Endometrial microvascular endothelial cells (primary cell): ENCODE measurements at regions not wholly inside any gene's neighbourhood (a gene's known extent, or its start where the extent isn't known, plus 50 kb on each side); places are given as distances from the start of the nearest gene placed in this dataset.

Source experiments
- in situ Hi-C: cut with HindIII; loops from 2 replicates; pipeline ENCODE4 v1.10.0; 2017; ENCODE audit warnings: low sequenced_read_pairs, low pct_unique_long_range_greater_than_20kb; ENCODE audit errors: inconsistent ontology term

DNA sequence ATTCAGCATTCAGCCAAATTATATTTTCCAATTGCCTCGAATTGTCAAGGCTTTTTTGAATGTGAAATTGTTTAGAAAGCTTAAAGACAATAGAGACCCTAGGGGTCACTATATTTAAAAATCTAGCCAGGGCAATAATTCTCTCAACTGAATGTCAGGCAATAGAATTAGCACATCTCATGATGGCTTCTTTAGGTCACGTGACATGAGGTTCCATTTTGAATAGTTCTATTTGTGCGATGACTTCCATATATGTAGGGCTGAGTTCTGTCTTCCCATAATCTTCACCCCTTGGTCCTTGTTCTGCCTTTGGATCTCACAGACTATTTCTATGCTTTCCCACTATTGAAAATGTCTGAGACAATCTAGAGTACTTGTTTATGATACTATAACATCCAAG, 527.7 kb upstream of the KIRREL3 start:
- in situ Hi-C loops: no loop called here

DNA sequence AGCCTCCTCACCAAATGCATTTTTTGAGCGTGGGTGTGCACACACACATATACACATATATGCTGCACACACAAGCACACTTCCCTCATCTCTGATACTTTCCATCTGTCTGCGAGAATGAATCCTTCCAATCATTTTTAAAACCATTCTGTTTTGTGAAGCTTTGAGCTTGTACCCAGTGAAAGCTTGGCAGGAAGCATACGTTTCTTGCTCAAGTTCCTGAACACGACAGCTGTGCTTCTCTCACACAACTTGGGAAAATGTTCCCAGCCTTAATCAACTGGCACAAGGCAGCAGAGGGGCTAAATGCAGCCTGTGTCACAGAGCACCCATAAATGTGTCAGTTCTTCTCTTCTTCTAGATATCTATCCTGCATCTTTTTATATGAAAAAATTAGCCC, 524.0 kb upstream of the KIRREL3 start:
- in situ Hi-C loops: no loop called here

DNA sequence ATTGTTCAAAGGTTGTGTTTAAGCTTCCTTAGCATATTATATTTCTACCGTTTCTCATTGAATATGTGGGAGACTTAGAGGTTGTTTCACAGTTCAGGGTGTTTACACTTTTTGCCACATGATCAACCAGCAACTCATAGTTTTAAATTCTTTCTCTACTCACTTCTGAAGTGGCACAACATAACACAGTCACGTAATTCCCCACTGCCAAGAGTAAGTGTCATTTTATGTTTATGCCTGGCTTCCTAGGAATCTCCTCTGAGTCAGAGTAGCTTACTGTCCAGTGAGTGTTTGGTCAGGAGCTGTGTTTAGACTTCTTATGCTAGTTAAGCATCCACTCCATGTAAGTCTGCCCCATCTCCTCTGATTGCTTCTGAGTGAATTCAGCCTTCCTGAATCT, 520.8 kb upstream of the KIRREL3 start:
- in situ Hi-C loops: no loop called here

DNA sequence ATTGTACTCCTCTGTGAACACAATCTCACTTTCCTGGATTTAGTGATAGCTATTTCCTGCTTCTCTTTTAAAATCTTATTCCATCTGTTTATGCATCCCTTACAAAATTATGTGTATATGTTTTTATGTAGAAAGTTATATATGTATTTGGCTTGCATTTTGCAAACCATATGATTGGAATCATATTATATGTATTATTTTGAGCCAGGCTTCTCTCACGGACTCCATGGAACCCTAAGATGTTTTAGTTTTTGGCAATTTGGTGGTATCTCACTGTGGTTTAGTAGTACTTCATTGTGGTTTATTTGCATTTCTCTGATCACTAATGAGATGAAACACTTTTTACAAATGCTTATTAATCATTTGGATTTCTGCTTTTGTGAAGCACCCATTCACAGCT, 507.3 kb upstream of the KIRREL3 start:
- in situ Hi-C loops: no loop called here

DNA sequence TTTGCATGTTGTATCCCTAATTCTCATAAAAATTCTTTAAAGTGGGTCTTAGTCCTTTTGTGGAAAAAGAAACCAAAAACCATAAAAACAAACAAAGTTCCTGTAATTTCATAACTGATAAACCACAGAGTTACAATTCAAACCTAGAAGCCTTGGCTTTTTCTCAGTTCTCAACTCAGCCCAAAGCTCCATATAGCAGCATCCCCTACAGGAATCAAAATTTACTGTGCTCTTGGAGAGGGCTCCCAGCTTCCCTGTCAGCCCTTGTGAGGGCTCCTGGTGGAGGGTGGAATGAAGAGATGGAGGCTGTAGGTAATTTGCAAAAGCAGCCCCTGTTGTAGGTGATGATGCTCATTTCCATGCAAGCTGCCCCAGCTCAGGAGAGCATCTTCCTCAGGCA, 506.1 kb upstream of the KIRREL3 start:
- in situ Hi-C loops: no loop called here

DNA sequence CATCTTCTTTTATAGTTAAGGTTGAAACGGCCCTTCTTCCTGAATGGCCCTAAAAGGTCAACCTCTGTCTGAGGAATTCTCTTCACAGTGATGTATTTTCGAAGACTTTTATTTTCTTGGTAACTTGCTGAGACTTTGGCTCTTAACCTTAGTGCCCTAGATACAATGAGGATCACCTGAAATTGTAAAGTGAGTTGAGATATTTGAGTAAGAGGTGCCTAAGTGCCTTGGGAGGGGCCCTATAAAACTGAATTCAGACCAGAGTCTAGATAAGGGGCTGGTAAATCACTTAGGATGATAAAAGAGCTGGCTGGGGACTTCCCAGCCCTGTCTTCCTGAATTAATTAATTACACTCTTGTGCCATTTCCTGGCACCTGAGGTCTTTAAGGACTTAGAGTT, 505.6 kb upstream of the KIRREL3 start:
- in situ Hi-C loops: no loop called here

DNA sequence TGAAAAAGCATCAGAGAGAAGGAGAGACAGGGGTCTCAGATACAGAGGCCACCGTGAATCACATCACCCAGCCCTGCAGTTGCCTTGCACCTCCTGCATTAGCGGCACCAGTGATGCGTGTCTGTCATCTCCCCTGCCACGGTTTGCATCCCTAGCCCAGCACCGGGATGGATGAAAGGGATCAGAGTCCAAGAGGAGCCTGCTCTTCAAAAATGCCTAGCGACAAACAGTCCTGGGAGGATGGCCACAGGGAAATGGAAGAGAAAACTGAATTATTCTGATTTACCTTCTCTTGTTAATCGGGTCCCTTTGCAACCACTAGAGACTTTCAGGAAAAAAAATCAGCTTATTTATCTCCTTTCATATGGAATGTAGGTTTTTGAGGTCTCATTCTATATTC, 495.6 kb upstream of the KIRREL3 start:
- in situ Hi-C loops: no loop called here

DNA sequence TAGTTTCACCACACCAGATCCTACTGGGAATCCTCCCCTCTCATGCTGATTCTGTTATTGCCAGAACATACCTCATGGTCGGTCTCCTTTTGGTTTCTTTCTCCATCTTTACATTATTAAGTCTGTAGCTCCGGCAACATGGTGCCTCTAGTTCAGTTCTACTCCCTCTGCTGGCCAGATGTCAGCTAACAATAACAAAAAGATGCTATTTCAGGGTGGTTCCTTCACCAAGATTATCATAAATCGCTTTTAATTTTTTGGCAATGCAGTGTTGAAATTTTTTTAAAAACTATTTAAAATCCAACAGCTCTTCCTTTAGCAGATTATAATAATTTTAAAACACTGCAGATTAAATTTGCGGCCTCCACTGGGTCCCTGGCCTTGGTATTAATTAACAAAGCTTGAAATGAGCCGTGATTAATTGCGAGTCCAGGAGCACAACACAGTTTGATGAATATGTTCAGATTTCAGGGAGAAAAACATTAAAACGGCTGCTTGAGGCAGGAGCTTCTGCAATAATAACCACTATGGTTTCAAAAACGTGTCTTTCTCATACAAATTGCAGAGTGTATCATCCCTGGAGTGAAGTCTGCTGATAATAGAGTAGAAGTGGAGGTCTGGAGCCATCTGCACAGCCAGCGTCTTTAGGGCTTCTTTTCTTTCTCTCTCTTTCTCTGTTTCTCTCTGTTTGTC, 492.9 kb upstream of the KIRREL3 start:
- in situ Hi-C loops: no loop called here

DNA sequence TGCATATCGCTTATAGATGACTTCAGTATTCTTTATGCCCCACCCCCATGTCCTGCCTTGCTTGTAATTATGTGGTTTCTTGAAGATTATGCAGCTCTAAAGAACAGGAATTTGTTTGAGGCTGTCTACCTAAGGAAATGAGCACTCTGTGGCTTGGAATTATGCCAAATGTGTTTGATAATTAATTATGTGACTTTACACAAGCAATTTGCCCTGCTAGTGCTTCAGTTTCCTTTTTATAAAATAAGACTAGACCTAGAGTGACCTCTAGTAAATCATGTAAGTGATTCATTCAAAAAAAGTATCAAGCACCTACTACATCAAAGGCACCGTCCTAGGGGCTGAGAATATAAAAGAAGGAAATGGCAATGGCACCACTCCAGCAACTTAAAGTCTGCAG, 491.5 kb upstream of the KIRREL3 start:
- in situ Hi-C loops: no loop called here

DNA sequence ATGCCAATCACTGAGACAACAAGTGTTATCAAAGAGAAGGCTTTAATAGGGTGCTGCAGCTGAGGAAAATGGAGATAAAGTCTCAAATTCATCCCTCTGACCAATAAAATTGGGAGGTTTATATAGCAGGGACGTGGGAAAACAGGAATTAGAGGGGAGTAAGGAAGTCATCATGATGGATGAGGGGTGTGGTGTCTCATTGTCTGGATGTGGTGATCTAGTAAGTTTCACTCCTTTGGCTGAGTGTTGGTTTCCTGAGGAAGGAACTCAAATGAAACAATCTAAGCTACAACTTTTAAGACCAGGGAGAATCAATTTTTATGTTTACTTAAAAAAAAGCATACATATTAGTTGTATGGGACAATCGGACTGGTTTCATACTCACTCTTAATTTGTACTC, 491.0 kb upstream of the KIRREL3 start:
- in situ Hi-C loops: no loop called here

DNA sequence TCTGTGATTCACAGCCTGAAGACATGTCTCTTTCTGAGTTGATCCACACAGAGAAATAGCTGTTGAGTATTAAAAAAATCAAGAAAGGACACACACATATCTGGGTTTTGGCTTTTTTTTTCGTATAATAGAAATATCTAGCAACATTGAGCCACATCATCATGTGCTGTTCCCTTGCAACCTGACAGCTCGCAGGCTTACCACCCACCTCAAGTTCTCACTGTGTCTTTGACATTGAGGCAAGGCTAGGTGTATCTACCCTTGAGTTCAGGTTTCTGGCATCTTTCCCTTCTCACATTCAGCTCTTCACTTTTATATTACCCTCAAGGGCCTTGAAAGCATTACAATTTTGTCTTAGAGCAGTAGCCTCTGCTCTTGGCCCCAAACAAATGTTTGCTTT, 490.3 kb upstream of the KIRREL3 start:
- in situ Hi-C loops: no loop called here

DNA sequence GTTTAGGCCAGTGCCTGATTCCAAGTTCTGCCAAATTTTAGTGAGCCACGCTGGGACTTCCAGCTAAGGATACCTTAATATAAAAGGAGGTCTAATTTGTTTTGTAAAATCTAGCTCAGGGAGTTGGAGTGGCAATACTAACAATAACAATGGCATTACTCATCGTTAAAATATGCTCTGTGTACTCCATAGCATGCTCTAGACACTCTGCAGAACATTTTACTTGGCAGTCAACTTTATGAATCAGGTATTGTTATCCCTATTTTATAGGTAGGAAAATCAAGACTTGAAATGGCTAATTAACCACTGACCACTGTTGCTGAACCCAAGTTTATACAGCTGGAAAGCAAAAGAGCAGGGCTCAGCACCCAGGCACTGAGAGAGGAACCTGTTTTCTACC, 485.0 kb upstream of the KIRREL3 start:
- in situ Hi-C loops: no loop called here

DNA sequence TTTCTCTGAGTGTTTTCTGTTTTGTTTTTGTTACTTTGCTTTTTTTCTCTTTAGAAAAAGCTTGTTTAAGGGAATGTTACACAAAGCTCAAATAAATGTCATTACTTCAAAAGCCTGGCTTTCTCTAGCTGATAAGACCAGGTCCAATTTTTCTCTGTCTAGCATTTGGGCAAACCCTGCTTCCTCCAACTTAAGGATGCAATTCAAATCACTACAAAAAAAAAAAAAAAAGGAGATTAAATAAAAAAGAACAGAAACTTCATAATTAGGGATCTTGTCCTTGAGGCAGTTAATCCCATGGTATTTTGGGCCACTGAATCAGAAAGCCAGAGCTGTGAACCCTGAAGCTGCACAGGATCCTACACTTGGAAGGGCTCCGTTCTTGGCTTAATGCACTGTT, 480.8 kb upstream of the KIRREL3 start:
- in situ Hi-C loops: no loop called here

DNA sequence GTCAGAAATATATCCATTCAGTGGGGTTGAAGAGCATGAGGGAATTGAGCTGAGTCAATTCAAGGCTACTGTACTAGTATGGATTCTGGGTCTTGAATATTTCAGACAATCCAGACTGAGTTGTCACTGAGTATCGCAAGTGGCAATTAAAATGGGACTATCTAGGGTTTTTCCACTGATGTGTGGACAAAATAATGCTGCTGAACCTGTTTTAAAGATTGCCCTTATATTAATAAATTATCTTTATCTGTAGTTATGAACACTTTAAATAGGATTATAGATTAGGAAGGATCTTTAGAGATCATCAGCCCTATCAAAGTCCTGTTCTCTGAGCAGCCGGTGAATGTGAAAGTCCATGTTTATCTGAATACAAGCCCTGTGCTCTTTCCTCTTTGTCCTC, 478.3 kb upstream of the KIRREL3 start:
- in situ Hi-C loops: no loop called here

DNA sequence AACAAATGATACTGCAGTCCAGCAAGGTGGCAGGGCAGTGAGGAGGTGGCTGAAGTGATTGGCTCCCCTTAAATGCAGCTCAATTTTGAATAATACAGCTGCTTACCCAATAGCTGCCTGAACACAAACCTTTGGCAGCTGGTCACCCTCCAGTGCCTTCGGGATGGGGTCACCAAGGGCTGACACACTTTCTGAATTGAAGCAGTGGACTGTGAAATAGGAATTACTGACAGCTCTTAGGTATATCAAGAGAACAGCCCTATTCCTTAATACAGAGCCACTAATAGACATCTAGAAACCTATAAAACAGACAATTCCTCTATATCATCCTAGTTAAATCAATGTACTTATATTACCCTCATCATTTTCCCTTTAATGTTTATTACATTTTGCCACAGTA, 474.2 kb upstream of the KIRREL3 start:
- in situ Hi-C loops: no loop called here

DNA sequence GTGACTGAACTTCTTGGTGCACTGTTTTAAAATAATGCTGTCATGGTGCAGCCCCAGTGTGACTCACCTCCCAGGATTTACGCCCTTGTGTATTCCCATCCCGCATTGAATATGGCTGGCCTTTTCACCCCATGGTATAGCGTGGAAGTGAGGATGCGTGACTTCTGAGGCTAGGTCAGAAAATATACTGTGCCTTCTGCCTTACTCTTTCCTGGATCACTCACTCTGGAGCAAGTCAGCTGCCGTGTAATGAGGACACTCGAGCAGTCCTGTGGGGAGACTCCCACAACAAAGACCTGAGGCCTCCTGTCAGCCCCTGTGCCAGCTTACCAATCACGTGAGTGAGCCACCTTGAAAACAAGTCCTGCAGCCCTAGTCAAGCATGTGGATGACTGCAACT, 471.9 kb upstream of the KIRREL3 start:
- in situ Hi-C loops: no loop called here

DNA sequence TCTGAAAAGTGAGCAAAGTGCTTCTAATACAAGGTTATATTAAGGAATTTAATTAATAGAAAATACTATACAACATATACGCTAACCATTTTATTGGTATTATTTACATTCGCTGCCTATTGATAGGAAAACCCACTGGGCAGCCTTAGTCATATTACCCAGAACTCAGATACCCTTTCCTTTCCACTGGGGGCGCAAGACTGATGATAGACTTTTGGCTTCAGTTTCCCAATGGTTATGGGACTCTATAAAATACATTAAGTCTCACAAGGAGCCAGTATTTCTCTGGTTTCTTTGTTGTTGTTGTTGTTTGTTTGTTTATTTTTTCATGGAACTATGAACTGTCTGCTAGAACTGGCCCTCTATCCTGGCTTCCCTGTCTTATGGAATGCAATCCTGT, 471.1 kb upstream of the KIRREL3 start:
- in situ Hi-C loops: no loop called here

DNA sequence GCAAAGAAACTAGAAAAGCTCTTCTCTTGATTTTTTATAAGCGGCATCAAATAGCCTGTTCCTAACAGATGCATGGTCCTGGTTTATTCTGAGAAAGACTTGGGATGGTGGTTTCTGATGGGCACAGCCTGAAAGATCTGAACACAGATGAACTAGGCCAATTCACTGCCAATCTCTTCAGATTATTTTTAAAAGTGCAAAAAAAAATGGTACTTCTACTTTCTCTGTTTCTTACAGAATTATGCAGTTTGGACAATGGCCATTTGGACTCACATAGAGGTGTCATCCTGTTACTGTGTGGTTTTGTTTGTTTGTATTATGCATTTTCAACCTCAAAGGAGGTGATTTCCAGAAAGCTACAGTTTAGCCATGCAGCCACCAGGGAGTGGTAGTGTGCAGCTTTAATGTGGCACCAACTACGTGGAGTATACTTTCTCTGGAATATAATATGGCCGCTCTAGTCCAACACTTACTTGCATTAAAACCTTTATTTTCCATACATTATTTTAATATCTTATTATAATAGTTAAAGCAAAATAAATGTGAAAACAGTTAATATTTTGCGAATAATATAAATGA, 469.8 kb upstream of the KIRREL3 start:
- in situ Hi-C loops: no loop called here

DNA sequence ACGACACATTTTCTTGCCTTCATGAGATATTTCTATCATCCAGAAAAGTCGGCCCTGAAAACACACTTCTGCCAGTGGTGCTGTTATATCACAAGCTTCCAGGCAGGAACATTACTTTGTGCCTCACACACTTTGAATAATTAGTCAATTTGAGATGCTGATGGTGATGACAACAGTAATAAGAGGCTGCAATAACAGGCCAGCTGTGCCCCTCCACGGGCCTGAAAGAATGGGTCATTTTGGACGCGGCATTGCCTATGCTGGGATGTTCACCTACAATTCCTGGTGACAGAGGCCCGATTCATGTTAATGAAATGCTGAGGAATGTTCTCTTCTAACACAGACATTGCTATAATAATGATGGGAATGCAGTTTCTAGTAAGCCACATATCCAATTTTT, 463.8 kb upstream of the KIRREL3 start:
- in situ Hi-C loops: no loop called here

DNA sequence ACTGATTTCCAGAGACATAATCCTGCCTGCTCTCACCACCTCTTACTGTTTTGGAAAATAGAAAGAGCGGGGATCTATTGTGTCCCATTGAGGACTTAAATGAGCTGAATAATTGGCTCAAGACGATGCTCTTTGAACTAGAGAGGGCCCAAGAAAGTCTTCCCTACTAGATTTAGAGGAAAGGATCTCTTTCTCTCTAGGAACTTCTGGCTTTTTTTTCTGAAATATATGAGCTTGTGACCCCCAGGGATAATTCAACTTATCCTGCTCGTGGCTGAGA, 461.4 kb upstream of the KIRREL3 start:
- in situ Hi-C loops: no loop called here
